MM.1S (cell line): ENCODE measurements at regions not wholly inside any gene's neighbourhood (a gene's known extent, or its start where the extent isn't known, plus 50 kb on each side); places are given as distances from the start of the nearest gene placed in this dataset.
A peak's percentile ranks its signal among the peaks of the same experiment; 100 is the strongest.

Source experiments
- DNase-seq: peaks from one replicate; pipeline ENCODE4 v3.0.0-alpha.2; 2015
- H2AFZ ChIP-seq: fragments of 300-600 bp; sonication (generic); 2 replicates; pipeline ENCODE4 v1.6.0; 2016; ENCODE audit warnings: antibody characterized with exemption, low read length
- H3F3A ChIP-seq: fragments of 300-600 bp; sonication (generic); 2 replicates; pipeline ENCODE4 v1.6.1; 2016; ENCODE audit warnings: mild to moderate bottlenecking, antibody characterized with exemption, low read length, moderate library complexity, mixed read lengths; ENCODE audit not compliant: insufficient read depth
- H3K27ac ChIP-seq: fragments of 300-600 bp; sonication (generic); 2 replicates; pipeline ENCODE4 v1.5.1; 2016; ENCODE audit warnings: mild to moderate bottlenecking, low read length
- H3K27me3 ChIP-seq: fragments of 300-600 bp; sonication (generic); replicated peaks from 2 replicates; pipeline ENCODE4 v1.6.0; 2016; ENCODE audit warnings: low read length; ENCODE audit not compliant: insufficient read depth
- H3K36me3 ChIP-seq: fragments of 300-600 bp; sonication (generic); replicated peaks from 2 replicates; pipeline ENCODE4 v1.6.1; 2016; ENCODE audit warnings: mild to moderate bottlenecking, low read length, mixed read lengths; ENCODE audit not compliant: insufficient read depth
- H3K4me1 ChIP-seq: fragments of 300-600 bp; sonication (generic); 2 replicates; pipeline ENCODE4 v1.6.1; 2016; ENCODE audit warnings: low read length, mixed read lengths
- H3K4me2 ChIP-seq: fragments of 300-600 bp; sonication (generic); 2 replicates; pipeline ENCODE4 v1.6.0; 2016; ENCODE audit warnings: low read depth, low read length
- H3K4me3 ChIP-seq: fragments of 300-600 bp; sonication (generic); 2 replicates; pipeline ENCODE4 v1.5.1; 2016; ENCODE audit warnings: low read length, mixed read lengths
- H3K79me2 ChIP-seq: fragments of 300-600 bp; sonication (generic); 2 replicates; pipeline ENCODE4 v1.6.1; 2016; ENCODE audit warnings: mixed run types, low read length, mixed read lengths
- H3K9ac ChIP-seq: fragments of 300-600 bp; sonication (generic); 2 replicates; pipeline ENCODE4 v1.6.1; 2016; ENCODE audit warnings: low read length, mixed read lengths
- H3K9me2 ChIP-seq: fragments of 300-600 bp; sonication (generic); replicated peaks from 2 replicates; pipeline ENCODE4 v1.6.1; 2016; ENCODE audit warnings: mild to moderate bottlenecking, low read length, mixed read lengths; ENCODE audit not compliant: insufficient read depth
- H3K9me3 ChIP-seq: fragments of 300-600 bp; sonication (generic); replicated peaks from 2 replicates; pipeline ENCODE4 v1.6.1; 2016; ENCODE audit warnings: mild to moderate bottlenecking, low read length, mixed read lengths; ENCODE audit not compliant: insufficient read depth
- H4K20me1 ChIP-seq: fragments of 300-600 bp; sonication (generic); 2 replicates; pipeline ENCODE4 v1.6.1; 2016; ENCODE audit warnings: mild to moderate bottlenecking, low read length, moderate library complexity, mixed read lengths; ENCODE audit not compliant: insufficient read depth
- EZH2 ChIP-seq: fragments of 300-600 bp; sonication (generic); optimal IDR thresholded peaks from 2 replicates; pipeline ENCODE3; 2017; ENCODE audit warnings: low read depth, mild to moderate bottlenecking, antibody characterized with exemption, low read length, mixed read lengths
- EZH2phosphoT487 ChIP-seq: fragments of 300-600 bp; sonication (generic); IDR thresholded peaks from 2 replicates; pipeline ENCODE4 v1.6.1; 2018; ENCODE audit warnings: antibody characterized with exemption, low read length
- TF ChIP-seq, protein P1 (sequence below): fragments of 300-600 bp; sonication (generic); IDR thresholded peaks from 2 replicates; pipeline ENCODE4 v1.5.1; 2016; ENCODE audit warnings: antibody characterized with exemption, low read length, mixed read lengths

DNA sequence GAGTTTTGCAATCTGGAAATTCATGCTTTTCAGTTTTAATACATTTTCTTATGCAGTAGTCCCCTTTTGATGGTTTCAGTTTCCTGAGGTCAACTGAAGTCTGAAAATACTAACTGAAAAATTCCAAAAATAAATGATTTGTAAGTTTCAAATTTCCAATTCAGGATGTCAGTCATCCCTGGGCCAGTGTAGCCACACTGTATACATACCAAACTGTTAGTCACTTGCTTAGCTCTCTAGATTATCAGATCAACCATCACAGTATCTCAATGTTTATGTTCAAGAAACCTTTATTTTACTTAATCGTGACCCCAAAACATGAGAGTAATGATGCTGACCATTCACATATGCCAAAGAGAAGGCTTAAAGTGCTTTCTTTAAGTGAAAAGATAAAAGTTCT, 715.5 kb downstream of the GBE1 start:
- peak overlapping the region; percentile 48 for H3K4me2 ChIP-seq
- no peaks in the 10 kb centered on the region for H3K79me2 ChIP-seq
- H3K4me3 ChIP-seq = peak overlapping the region; percentile 20; the same call in 1 of the 2 replicates
- peaks cover 18% of the 10 kb centered on the region for H3K4me1 ChIP-seq
- DNase-seq = peak; percentile 22
- H3K27me3 ChIP-seq = no peaks in the 10 kb centered on the region
- H4K20me1 ChIP-seq = no peaks in the 10 kb centered on the region
- H3K36me3 ChIP-seq = no peaks in the 10 kb centered on the region
- 0 out of 2 replicates have a peak overlapping the region, but pooled peaks have one; percentile 22 for H2AFZ ChIP-seq
- H3K9me3 ChIP-seq = no peaks in the 10 kb centered on the region
- H3F3A ChIP-seq = no peaks in the 10 kb centered on the region
- peak overlapping the region; percentile 45; the same call in 1 of the 2 replicates for H3K27ac ChIP-seq
- peak overlapping the region; percentile 1; the same call in 1 of the 2 replicates for H3K9ac ChIP-seq
- TF ChIP-seq, protein P1, sequence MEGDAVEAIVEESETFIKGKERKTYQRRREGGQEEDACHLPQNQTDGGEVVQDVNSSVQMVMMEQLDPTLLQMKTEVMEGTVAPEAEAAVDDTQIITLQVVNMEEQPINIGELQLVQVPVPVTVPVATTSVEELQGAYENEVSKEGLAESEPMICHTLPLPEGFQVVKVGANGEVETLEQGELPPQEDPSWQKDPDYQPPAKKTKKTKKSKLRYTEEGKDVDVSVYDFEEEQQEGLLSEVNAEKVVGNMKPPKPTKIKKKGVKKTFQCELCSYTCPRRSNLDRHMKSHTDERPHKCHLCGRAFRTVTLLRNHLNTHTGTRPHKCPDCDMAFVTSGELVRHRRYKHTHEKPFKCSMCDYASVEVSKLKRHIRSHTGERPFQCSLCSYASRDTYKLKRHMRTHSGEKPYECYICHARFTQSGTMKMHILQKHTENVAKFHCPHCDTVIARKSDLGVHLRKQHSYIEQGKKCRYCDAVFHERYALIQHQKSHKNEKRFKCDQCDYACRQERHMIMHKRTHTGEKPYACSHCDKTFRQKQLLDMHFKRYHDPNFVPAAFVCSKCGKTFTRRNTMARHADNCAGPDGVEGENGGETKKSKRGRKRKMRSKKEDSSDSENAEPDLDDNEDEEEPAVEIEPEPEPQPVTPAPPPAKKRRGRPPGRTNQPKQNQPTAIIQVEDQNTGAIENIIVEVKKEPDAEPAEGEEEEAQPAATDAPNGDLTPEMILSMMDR = no peak
- TF ChIP-seq EZH2phosphoT487 (no peak), EZH2 (no peak)
- no peaks in the 10 kb centered on the region for H3K9me2 ChIP-seq

DNA sequence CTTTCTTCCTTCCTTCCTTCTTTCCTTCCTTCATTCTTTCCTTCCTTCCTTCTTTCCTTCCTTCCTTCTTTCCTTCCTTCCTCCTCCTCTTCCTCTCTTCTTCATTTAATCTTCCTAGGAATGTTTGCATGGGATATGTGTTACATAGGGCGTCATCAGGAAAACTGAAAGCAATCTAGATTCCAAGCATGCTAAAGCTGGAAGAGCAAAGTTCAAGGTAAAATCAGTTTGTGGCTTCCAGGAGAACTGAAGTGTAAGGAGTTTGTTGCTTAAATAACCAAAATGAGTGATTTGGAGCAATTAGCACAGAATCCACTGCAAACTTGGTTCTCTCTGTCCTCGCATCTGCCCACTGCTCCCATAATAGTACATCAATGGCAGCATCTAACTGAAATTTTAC, 716.2 kb downstream of the GBE1 start:
- H4K20me1 ChIP-seq = no peaks in the 10 kb centered on the region
- H3K79me2 ChIP-seq = no peaks in the 10 kb centered on the region
- H3K27me3 ChIP-seq = no peaks in the 10 kb centered on the region
- peak overlapping the region; percentile 29; the same call in 1 of the 2 replicates for H2AFZ ChIP-seq
- no peaks in the 10 kb centered on the region for H3K9me2 ChIP-seq
- H3K27ac ChIP-seq = peak overlapping the region; percentile 7; the same call in 1 of the 2 replicates
- H3K9ac ChIP-seq = no peak overlapping the region
- no peak overlapping the region for H3K4me3 ChIP-seq
- no peaks in the 10 kb centered on the region for H3K36me3 ChIP-seq
- H3F3A ChIP-seq = no peaks in the 10 kb centered on the region
- no peak overlapping the region; the same call in 1 of the 2 replicates for H3K4me2 ChIP-seq
- peaks cover 18% of the 10 kb centered on the region for H3K4me1 ChIP-seq
- H3K9me3 ChIP-seq = no peaks in the 10 kb centered on the region
- TF ChIP-seq EZH2 = no peak
- TF ChIP-seq, protein P1 = no peak
- no peak for TF ChIP-seq EZH2phosphoT487
- DNase-seq = no peak

DNA sequence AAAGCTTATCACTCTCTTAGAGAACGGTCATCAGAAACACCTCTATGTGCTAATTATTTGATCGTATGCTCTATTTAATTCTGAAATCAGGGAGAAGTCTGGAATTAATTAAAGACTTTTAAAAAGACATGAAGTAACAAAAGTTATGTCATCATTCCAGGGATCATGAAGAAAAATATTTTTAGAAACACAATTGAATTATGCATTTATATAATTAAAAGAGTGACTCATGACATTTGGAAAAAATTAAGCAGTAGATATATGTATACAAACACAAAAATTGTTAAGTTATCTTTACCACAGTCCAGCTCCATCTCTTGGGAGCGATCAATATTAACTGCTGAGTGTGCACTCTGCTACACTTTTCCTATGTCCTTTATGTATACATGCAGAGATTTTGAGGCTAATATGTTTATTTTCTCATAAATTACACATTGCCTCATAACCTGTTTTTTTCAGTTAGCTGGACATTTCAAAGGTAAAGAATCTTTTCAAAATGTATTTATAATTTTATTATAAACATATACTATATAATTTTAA, 717.7 kb downstream of the GBE1 start:
- Histone ChIP-seq H3K27me3 (no peaks in the 10 kb centered on the region), H3K79me2 (no peaks in the 10 kb centered on the region), H4K20me1 (no peaks in the 10 kb centered on the region), H3F3A (no peaks in the 10 kb centered on the region), H3K27ac (no peak overlapping the region), H2AFZ (no peak overlapping the region), H3K9me3 (no peaks in the 10 kb centered on the region), H3K9ac (no peak overlapping the region), H3K4me3 (no peak overlapping the region), H3K9me2 (no peaks in the 10 kb centered on the region), H3K4me1 (peaks cover 18% of the 10 kb centered on the region), H3K4me2 (no peak overlapping the region), H3K36me3 (no peaks in the 10 kb centered on the region)
- TF ChIP-seq, protein P1 = no peak
- DNase-seq = no peak
